ENCODE measurements at regions not wholly inside any gene's neighbourhood (a gene's known extent, or its start where the extent isn't known, plus 50 kb on each side); places are given as distances from the start of the nearest gene placed in this dataset.

GRCh38 chr20:52752023-52752422 lies 220.1 kb upstream of the TSHZ2 start:
- Histone ChIP-seq H3K4me3 (ENCODE audit: low read length in 2 of 2) (no peak overlapping the region), H3K4me1 (ENCODE audit: insufficient read depth, low read length) (no peaks in the 10 kb centered on the region), H3K9me3 (ENCODE audit: control insufficient read depth in 1 of 2, low read length in 2 of 2) (no peaks in the 10 kb centered on the region), H3K27me3 (ENCODE audit: insufficient read depth, low read length) (no peaks in the 10 kb centered on the region), H3K36me3 (ENCODE audit: insufficient read depth, low read length) (no peaks in the 10 kb centered on the region), H3K27ac (ENCODE audit: low read depth, low read length) (no peak overlapping the region)
- Mint-ChIP-seq H3K9me3 (peaks cover 0 to 1% (median 0%) of the 10 kb centered on the region in 8 donors), H3K4me3 (no peak overlapping the region), H3K27ac (no peak overlapping the region), H3K27me3 (peaks cover 0 to under 1% of the 10 kb centered on the region in 2 donors), H3K4me1 (no peaks in the 10 kb centered on the region), H3K36me3 (no peaks in the 10 kb centered on the region)
- intact Hi-C loops (cut with micrococcal nuclease) = no loop called here
- CTCF ChIA-PET (ENCODE audit: partially characterized antibody) = no interaction called here
- DNase-seq = no peak
- POLR2A ChIA-PET (ENCODE audit: partially characterized antibody) = no interaction called here

DNA sequence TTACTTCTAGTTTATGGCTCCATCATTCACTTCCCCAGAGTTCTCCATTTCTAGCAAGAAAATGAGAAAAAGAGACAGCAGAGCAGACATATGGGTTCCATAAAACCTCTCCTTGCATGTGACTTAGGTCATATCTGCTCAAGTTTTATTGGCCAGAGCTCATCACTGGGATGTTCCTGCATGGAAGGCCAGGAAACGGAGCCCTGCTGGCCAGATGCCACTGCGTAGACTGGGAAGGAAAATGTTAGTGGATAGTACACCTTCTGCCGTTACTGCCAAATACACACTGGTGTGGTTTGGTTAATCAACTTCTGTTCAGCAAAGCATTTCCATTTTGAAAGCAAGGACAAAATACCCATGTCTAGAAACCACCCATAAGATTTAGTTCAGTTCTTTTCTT lies 220.6 kb upstream of the TSHZ2 start:
- Mint-ChIP-seq H3K27ac (no peak overlapping the region), H3K4me3 (no peak overlapping the region), H3K27me3 (no peaks in the 10 kb centered on the region), H3K9me3 (peaks cover 0 to 1% (median 0%) of the 10 kb centered on the region in 8 donors), H3K4me1 (no peaks in the 10 kb centered on the region), H3K36me3 (no peaks in the 10 kb centered on the region)
- intact Hi-C loops (cut with micrococcal nuclease) = no loop called here
- Histone ChIP-seq H3K4me1 (ENCODE audit: insufficient read depth, low read length) (no peaks in the 10 kb centered on the region), H3K36me3 (ENCODE audit: insufficient read depth, low read length) (no peaks in the 10 kb centered on the region), H3K27me3 (ENCODE audit: insufficient read depth, low read length) (no peaks in the 10 kb centered on the region), H3K4me3 (ENCODE audit: low read length in 2 of 2) (no peak overlapping the region), H3K27ac (ENCODE audit: low read depth, low read length) (no peak overlapping the region), H3K9me3 (ENCODE audit: control insufficient read depth in 1 of 2, low read length in 2 of 2) (no peaks in the 10 kb centered on the region)
- ChIA-PET CTCF (ENCODE audit: partially characterized antibody) (no interaction called here), POLR2A (ENCODE audit: partially characterized antibody) (no interaction called here)
- DNase-seq = no peak

DNA sequence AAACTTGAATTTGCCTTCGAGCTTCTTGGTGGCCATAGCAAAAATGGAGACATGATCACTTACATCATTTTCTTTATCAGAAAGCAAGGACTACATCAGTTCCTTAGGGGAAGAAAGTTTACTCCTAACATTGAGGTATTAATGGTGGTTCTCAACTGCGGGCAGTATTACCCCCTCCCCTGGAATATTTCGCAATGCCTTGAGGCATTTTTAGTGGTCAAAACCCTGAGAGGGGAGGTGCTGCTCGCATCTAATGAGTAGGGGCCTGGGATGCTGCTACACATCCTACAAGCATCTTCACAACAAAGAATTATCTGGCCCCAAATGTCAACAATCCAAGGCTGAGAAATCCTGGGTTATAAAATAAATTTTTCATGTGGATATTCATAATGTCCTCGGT lies 222.2 kb upstream of the TSHZ2 start:
- Histone ChIP-seq H3K36me3 (ENCODE audit: insufficient read depth, low read length) (no peaks in the 10 kb centered on the region), H3K9me3 (ENCODE audit: control insufficient read depth in 1 of 2, low read length in 2 of 2) (no peaks in the 10 kb centered on the region), H3K4me3 (ENCODE audit: low read length in 2 of 2) (no peak overlapping the region), H3K27ac (ENCODE audit: low read depth, low read length) (no peak overlapping the region), H3K27me3 (ENCODE audit: insufficient read depth, low read length) (no peaks in the 10 kb centered on the region), H3K4me1 (ENCODE audit: insufficient read depth, low read length) (no peaks in the 10 kb centered on the region)
- Mint-ChIP-seq H3K27ac (no peak overlapping the region), H3K36me3 (no peaks in the 10 kb centered on the region), H3K4me1 (no peaks in the 10 kb centered on the region), H3K4me3 (no peak overlapping the region), H3K27me3 (peaks cover 0 to 3% of the 10 kb centered on the region in 2 donors), H3K9me3 (peaks cover 0 to 1% (median 0%) of the 10 kb centered on the region in 8 donors)
- POLR2A ChIA-PET (ENCODE audit: partially characterized antibody) = no interaction called here
- DNase-seq = no peak
- intact Hi-C loops (cut with micrococcal nuclease) = no loop called here
- CTCF ChIA-PET (ENCODE audit: partially characterized antibody) = no interaction called here

GRCh38 chr20:52748990-52749389 lies 223.2 kb upstream of the TSHZ2 start:
- Histone ChIP-seq H3K27me3 (ENCODE audit: insufficient read depth, low read length) (no peaks in the 10 kb centered on the region), H3K36me3 (ENCODE audit: insufficient read depth, low read length) (no peaks in the 10 kb centered on the region), H3K9me3 (ENCODE audit: control insufficient read depth in 1 of 2, low read length in 2 of 2) (no peaks in the 10 kb centered on the region), H3K27ac (ENCODE audit: low read depth, low read length) (no peak overlapping the region), H3K4me3 (ENCODE audit: low read length in 2 of 2) (no peak overlapping the region), H3K4me1 (ENCODE audit: insufficient read depth, low read length) (no peaks in the 10 kb centered on the region)
- Mint-ChIP-seq H3K4me3 (no peak overlapping the region), H3K27ac (no peak overlapping the region), H3K4me1 (no peaks in the 10 kb centered on the region), H3K9me3 (peaks cover 0 to 1% (median 0%) of the 10 kb centered on the region in 8 donors), H3K27me3 (peaks cover 0 to 4% of the 10 kb centered on the region in 2 donors), H3K36me3 (no peaks in the 10 kb centered on the region)
- intact Hi-C loops (cut with micrococcal nuclease) = no loop called here
- POLR2A ChIA-PET (ENCODE audit: partially characterized antibody) = no interaction called here
- CTCF ChIA-PET (ENCODE audit: partially characterized antibody) = no interaction called here
- no peak for DNase-seq

GRCh38 chr20:52748285-52748932 lies 223.7 kb upstream of the TSHZ2 start:
- CTCF ChIA-PET (ENCODE audit: partially characterized antibody) = no interaction called here
- intact Hi-C loops (cut with micrococcal nuclease) = no loop called here
- no peak overlapping the region for H3K4me3 Mint-ChIP-seq

GRCh38 chr20:52747845-52748284 lies 224.3 kb upstream of the TSHZ2 start:
- Histone ChIP-seq H3K27ac (ENCODE audit: low read depth, low read length) (no peak overlapping the region), H3K4me3 (ENCODE audit: low read length in 2 of 2) (no peak overlapping the region), H3K36me3 (ENCODE audit: insufficient read depth, low read length) (no peaks in the 10 kb centered on the region), H3K27me3 (ENCODE audit: insufficient read depth, low read length) (no peaks in the 10 kb centered on the region), H3K9me3 (ENCODE audit: control insufficient read depth in 1 of 2, low read length in 2 of 2) (no peaks in the 10 kb centered on the region), H3K4me1 (ENCODE audit: insufficient read depth, low read length) (no peaks in the 10 kb centered on the region)
- no peak for DNase-seq
- POLR2A ChIA-PET (ENCODE audit: partially characterized antibody) = no interaction called here
- Mint-ChIP-seq H3K36me3 (no peaks in the 10 kb centered on the region), H3K4me3 (no peak overlapping the region), H3K4me1 (no peaks in the 10 kb centered on the region), H3K27ac (no peak overlapping the region), H3K27me3 (peaks cover 1 to 11% of the 10 kb centered on the region in 2 donors), H3K9me3 (peaks cover 0 to 1% (median 0%) of the 10 kb centered on the region in 8 donors)
- CTCF ChIA-PET (ENCODE audit: partially characterized antibody) = no interaction called here
- intact Hi-C loops (cut with micrococcal nuclease) = no loop called here

More at GRCh38 chr20:52748285-52748932, 223.7 kb upstream of the TSHZ2 start:
- Histone ChIP-seq H3K4me1 (ENCODE audit: insufficient read depth, low read length) (no peaks in the 10 kb centered on the region), H3K27me3 (ENCODE audit: insufficient read depth, low read length) (no peaks in the 10 kb centered on the region), H3K9me3 (ENCODE audit: control insufficient read depth in 1 of 2, low read length in 2 of 2) (no peaks in the 10 kb centered on the region), H3K4me3 (ENCODE audit: low read length in 2 of 2) (no peak overlapping the region), H3K36me3 (ENCODE audit: insufficient read depth, low read length) (no peaks in the 10 kb centered on the region), H3K27ac (ENCODE audit: low read depth, low read length) (no peak overlapping the region)
- Mint-ChIP-seq H3K27me3 (peaks cover 0 to 9% of the 10 kb centered on the region in 2 donors), H3K4me1 (no peaks in the 10 kb centered on the region), H3K9me3 (peaks cover 0 to 1% (median 0%) of the 10 kb centered on the region in 8 donors), H3K36me3 (no peaks in the 10 kb centered on the region), H3K27ac (no peak overlapping the region)
- DNase-seq = no peak
- POLR2A ChIA-PET (ENCODE audit: partially characterized antibody) = no interaction called here

GRCh38 chr20:52746770-52747169 lies 225.4 kb upstream of the TSHZ2 start:
- intact Hi-C loops (cut with micrococcal nuclease) = no loop called here
- Mint-ChIP-seq H3K27ac (no peak overlapping the region), H3K36me3 (no peaks in the 10 kb centered on the region)

More at GRCh38 chr20:52746770-52747169, 225.4 kb upstream of the TSHZ2 start:
- Histone ChIP-seq H3K4me1 (ENCODE audit: insufficient read depth, low read length) (no peaks in the 10 kb centered on the region), H3K36me3 (ENCODE audit: insufficient read depth, low read length) (no peaks in the 10 kb centered on the region), H3K4me3 (ENCODE audit: low read length in 2 of 2) (no peak overlapping the region), H3K27ac (ENCODE audit: low read depth, low read length) (no peak overlapping the region), H3K9me3 (ENCODE audit: control insufficient read depth in 1 of 2, low read length in 2 of 2) (no peaks in the 10 kb centered on the region), H3K27me3 (ENCODE audit: insufficient read depth, low read length) (no peaks in the 10 kb centered on the region)
- no peak for DNase-seq
- H3K9me3 Mint-ChIP-seq = peaks cover 0 to 1% (median 0%) of the 10 kb centered on the region in 8 donors
- no peaks in the 10 kb centered on the region for H3K4me1 Mint-ChIP-seq
- H3K27me3 Mint-ChIP-seq = peaks cover 5 to 11% of the 10 kb centered on the region in 2 donors
- ChIA-PET POLR2A (ENCODE audit: partially characterized antibody) (no interaction called here), CTCF (ENCODE audit: partially characterized antibody) (interaction anchor here (0.6 kb wide), 1 partner anchor 1541 kb away, joined by 3 read pairs; no protein-coding TSS in a partner anchor)
- H3K4me3 Mint-ChIP-seq = no peak overlapping the region
